HG03460 (cell line): ENCODE measurements at regions not wholly inside any gene's neighbourhood (a gene's known extent, or its start where the extent isn't known, plus 50 kb on each side); places are given as distances from the start of the nearest gene placed in this dataset.
"Not testable (repeated sequence)": the region's sequence is repeated elsewhere in the genome, so short reads cannot be mapped to it uniquely, and the experiment has no call there.

Experiments
- ATAC-seq: cut with Tn5 transposase; IDR thresholded peaks from one replicate; pipeline ENCODE4 v1.9.1; 2021; ENCODE audit not compliant: unreplicated experiment

GRCh38 chr1:219732814-219733491 lies 120.0 kb upstream of the ZC3H11B start:
- ATAC-seq = no peak

- ATAC-seq = no peak
Observed at GRCh38 chr1:219731771-219732170, 118.9 kb upstream of the ZC3H11B start.

- no peak for ATAC-seq
Observed at GRCh38 chr1:219726480-219727272, 113.8 kb upstream of the ZC3H11B start.

GRCh38 chr1:219724440-219724839 lies 111.5 kb upstream of the ZC3H11B start:
- no peak for ATAC-seq

GRCh38 chr1:219717536-219717935 lies 104.6 kb upstream of the ZC3H11B start:
- ATAC-seq = no peak

GRCh38 chr1:219716611-219717114 lies 103.8 kb upstream of the ZC3H11B start:
- ATAC-seq = no peak

GRCh38 chr1:219713981-219714381 lies 101.1 kb upstream of the ZC3H11B start:
- no peak for ATAC-seq

- ATAC-seq = no peak
Observed at GRCh38 chr1:219712506-219712905, 99.6 kb upstream of the ZC3H11B start.

- ATAC-seq = no peak
Observed at GRCh38 chr1:219710529-219711194, 97.8 kb upstream of the ZC3H11B start.

GRCh38 chr1:219708919-219709543 lies 96.1 kb upstream of the ZC3H11B start:
- no peak for ATAC-seq

- ATAC-seq = not testable (repeated sequence)
Observed at GRCh38 chr1:219707885-219708284, 95.0 kb upstream of the ZC3H11B start.

GRCh38 chr1:219704331-219704730 lies 91.4 kb upstream of the ZC3H11B start:
- not testable (repeated sequence) for ATAC-seq

GRCh38 chr1:219703368-219703639 lies 90.4 kb upstream of the ZC3H11B start:
- ATAC-seq = no peak

- no peak for ATAC-seq
Observed at GRCh38 chr1:219701476-219701875, 88.6 kb upstream of the ZC3H11B start.

GRCh38 chr1:219699870-219700269 lies 87.0 kb upstream of the ZC3H11B start:
- no peak for ATAC-seq

GRCh38 chr1:219697682-219698081 lies 84.8 kb upstream of the ZC3H11B start:
- no peak for ATAC-seq

- ATAC-seq = no peak
Observed at GRCh38 chr1:219692981-219693380, 80.1 kb upstream of the ZC3H11B start.

- ATAC-seq = no peak
Observed at GRCh38 chr1:219689774-219690173, 76.9 kb upstream of the ZC3H11B start.

- no peak for ATAC-seq
Observed at GRCh38 chr1:219687779-219688178, 74.9 kb upstream of the ZC3H11B start.

GRCh38 chr1:219686171-219686570 lies 73.3 kb upstream of the ZC3H11B start:
- ATAC-seq = no peak

GRCh38 chr1:219682788-219683187 lies 69.9 kb upstream of the ZC3H11B start:
- ATAC-seq = no peak
